ENCODE measurements at regions not wholly inside any gene's neighbourhood (a gene's known extent, or its start where the extent isn't known, plus 50 kb on each side); places are given as distances from the start of the nearest gene placed in this dataset.

GRCh38 chr1:222452031-222452430, 95.9 kb downstream of the HHIPL2 start (continued):
- TF ChIP-seq RBBP5 (IDR thresholded peaks at IDR 0.05; ENCODE audit: borderline replicate concordance, low read depth, low read length) (no peak), EGR1 (IDR thresholded peaks at IDR 0.05; ENCODE audit: borderline replicate concordance, low read depth, low read length) (no peak), SIX5 (IDR thresholded peaks at IDR 0.05; ENCODE audit: low read depth, low read length) (no peak), SUZ12 (IDR thresholded peaks at IDR 0.05; ENCODE audit: low read length) (no peak), CREB1 (IDR thresholded peaks at IDR 0.05) (no peak), RAD21 (IDR thresholded peaks at IDR 0.05 in 1 of 2, conservative IDR thresholded peaks at IDR 0.05 in 1 of 2; ENCODE audit: low read depth in 2 of 2, low read length in 2 of 2) (no peak)

Measured in H1 (cell line).